C4-2B (cell line): ENCODE measurements at regions not wholly inside any gene's neighbourhood (a gene's known extent, or its start where the extent isn't known, plus 50 kb on each side); places are given as distances from the start of the nearest gene placed in this dataset.

ENCODE experiments used
- H3K27ac ChIP-seq: fragments of 450-650 bp; 2 replicates; pipeline ENCODE4 v1.5.1; 2017
- ZFX ChIP-seq: fragments of 450-650 bp; IDR thresholded peaks from 2 replicates; pipeline ENCODE4 v1.6.1; 2017
- TF ChIP-seq, protein P1 (sequence below): fragments of 450-650 bp; conservative IDR thresholded peaks from 2 replicates; pipeline ENCODE4 v1.5.1; 2017; ENCODE audit warnings: mild to moderate bottlenecking

DNA sequence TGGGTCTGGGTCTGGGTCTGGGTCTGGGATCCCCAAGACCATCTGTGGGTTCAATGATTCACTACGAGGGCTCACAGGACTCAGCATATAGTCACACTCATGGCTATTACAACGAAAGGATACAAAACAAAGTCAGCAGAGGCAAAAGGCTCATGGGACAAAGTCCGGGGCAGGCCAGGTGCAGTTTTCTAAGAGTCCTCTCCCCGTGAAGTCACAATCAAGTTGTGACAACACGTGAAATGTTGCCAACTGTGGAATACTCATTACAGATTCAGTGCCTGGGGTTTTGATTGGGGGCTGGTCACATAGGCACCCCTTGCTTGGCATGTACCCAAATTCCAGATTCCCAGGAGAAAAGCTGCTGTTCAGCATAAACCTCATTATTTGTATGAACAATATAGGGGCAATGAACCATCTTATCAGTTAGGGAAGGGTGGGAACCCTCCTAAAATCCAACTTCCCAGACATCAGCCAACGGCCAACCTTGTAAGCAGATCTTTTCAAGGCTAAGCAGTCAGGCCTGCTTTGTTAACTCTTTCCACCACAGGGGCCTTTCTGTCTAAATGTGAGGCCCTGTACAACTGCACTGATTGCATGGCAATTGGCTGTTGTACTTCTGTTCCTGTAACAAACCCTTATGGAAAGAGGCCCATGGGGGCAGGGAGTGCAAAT, 58.2 kb upstream of the DIPK2B start:
- no peak overlapping the region for H3K27ac ChIP-seq
- TF ChIP-seq, protein P1, sequence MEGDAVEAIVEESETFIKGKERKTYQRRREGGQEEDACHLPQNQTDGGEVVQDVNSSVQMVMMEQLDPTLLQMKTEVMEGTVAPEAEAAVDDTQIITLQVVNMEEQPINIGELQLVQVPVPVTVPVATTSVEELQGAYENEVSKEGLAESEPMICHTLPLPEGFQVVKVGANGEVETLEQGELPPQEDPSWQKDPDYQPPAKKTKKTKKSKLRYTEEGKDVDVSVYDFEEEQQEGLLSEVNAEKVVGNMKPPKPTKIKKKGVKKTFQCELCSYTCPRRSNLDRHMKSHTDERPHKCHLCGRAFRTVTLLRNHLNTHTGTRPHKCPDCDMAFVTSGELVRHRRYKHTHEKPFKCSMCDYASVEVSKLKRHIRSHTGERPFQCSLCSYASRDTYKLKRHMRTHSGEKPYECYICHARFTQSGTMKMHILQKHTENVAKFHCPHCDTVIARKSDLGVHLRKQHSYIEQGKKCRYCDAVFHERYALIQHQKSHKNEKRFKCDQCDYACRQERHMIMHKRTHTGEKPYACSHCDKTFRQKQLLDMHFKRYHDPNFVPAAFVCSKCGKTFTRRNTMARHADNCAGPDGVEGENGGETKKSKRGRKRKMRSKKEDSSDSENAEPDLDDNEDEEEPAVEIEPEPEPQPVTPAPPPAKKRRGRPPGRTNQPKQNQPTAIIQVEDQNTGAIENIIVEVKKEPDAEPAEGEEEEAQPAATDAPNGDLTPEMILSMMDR, result no peak
- no peak for TF ChIP-seq ZFX
